AG08395 (cell line): ENCODE measurements at regions not wholly inside any gene's neighbourhood (a gene's known extent, or its start where the extent isn't known, plus 50 kb on each side); places are given as distances from the start of the nearest gene placed in this dataset.
"Not testable (repeated sequence)": the region's sequence is repeated elsewhere in the genome, so short reads cannot be mapped to it uniquely, and the experiment has no call there.

Experiments used
- DNase-seq: peaks from one replicate; pipeline ENCODE4 v3.0.0; 2012; ENCODE audit warnings: mixed read lengths, low spot score

DNA sequence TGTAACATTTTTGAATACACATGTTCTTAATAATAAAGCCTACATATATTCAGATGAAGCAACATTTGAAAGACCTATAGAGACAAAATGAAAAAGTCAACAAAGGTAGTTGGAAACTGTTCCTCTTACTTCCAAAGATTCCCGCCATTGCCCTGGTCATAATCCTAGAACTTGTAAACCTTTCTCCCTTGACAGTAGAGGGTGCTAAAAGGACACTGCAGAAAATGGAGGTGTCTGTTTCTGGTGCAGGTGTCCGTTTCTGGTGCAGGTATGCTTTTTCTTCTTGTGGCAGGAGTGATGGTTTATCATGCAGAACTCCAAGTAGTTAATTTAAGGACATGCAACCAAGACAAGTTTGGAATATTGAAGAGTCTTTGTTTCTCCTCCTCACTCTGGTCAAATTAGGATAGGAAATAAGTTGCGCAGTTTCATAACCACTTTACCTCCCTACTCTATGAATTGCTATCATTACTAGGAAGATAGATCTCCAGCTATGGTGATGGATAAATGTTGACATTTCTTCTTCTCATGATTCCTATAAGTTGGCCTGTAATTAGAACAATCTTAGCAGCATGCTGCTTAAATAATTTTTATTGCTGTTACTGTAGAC lies 56.0 kb upstream of the FAM174A start:
- no peak for DNase-seq

DNA sequence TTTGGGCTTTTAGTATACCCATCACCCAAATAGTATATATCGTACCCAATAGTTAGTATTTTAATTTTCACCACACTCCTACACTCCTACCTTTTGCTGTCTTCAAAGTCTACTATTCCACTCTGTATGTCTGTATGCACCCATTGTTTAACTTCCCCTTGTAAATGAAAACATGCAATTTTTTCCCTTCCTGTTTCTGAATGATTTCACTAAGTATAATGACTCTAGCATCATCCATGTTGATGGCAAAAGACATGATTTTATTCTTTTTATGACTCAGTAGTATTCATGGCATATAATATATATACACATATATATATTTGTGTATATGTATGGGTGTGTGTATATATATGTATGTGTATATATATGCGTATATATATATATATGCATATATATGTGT lies 63.1 kb upstream of the FAM174A start:
- no peak for DNase-seq

DNA sequence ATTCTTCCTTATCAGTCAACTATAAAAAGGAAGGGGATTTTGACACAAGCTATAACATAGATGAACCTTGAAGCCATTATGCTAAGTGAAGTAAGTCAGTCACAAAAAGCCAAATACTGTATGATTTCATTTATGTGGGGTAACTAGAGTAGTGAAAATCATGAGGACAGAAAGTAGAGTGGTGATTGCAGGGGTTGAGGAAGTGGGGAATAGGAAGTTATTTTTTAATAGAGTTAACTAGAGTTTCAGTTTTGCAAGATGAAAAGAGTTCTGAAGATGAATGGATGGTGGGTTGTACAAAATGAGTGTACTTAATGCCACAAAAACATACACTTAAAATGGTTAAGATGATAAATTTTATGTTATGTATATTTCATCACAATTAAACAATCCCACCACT lies 65.4 kb upstream of the FAM174A start:
- no peak for DNase-seq

DNA sequence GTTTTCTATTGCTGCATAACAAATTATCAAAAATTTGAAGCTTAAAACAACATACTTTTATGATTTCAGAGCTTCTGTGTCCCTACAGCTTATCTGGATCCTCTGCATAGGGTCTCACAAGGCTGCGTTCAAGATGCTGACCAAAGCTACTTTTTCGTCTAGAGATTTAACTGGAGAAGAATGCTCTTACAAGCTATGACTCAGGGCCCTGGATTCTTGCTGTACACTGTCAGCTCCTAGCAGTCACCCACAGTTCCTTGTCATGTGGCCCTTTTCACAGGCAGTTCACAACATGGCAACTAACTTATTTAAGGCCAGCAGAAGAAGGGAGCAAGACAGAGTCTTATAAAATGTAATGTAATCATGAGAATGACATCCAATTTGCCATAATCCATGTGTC lies 70.8 kb upstream of the FAM174A start:
- peak; percentile 2 for DNase-seq

DNA sequence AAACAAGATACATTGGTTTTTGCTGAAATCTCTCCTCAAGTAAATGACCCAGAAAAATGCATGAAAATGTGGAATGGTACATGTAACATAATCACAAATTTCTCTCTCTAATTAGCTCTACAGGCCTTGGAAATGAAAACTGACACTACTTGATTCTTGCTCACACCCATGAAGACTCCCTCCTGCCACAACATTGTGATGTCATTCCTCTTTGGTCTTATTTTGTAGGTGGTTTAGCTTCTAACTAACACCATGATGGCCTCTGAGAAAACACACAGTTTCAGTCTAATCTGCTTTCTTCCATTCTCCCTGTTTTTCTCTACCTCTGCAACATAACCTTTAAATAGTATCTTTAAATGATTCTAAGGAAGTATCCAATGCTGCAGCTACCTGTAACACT lies 78.6 kb upstream of the FAM174A start:
- no peak for DNase-seq

DNA sequence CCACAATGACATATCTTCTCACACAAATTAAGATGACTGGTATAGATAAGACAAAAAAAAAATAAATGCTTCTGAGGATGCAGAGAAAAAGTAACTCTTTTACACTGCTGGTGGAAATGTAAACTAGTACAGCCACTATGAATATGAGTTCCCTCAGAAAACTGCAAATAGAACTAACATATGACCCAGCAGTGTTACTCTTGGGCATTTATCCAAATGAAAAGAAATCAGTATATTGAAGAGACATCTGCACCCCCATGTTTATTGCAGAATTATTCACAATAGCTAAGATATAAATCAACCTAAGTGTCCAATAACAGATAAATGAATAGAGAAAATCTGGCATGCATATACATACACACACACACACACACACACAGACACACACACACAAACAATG lies 83.0 kb upstream of the FAM174A start:
- no peak for DNase-seq

DNA sequence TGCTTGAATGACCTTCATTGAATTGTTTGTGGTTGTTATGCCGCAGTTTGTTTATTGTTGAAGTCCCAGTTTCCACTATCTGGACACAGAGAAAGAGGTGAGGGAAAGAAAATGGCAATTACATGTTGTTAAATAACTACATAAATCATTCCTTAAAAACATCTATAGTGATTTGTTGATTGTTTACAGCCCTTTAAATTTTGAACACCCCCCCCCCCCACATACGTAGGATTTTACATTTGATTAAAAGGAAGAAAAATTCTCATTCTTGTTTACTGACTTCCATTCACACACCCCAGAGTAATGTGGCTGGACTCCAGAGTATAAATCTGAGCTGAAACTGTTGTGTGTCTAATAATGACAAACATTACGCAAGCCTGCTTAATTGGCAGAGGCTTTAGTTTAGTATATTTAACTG lies 87.1 kb upstream of the FAM174A start:
- no peak for DNase-seq

DNA sequence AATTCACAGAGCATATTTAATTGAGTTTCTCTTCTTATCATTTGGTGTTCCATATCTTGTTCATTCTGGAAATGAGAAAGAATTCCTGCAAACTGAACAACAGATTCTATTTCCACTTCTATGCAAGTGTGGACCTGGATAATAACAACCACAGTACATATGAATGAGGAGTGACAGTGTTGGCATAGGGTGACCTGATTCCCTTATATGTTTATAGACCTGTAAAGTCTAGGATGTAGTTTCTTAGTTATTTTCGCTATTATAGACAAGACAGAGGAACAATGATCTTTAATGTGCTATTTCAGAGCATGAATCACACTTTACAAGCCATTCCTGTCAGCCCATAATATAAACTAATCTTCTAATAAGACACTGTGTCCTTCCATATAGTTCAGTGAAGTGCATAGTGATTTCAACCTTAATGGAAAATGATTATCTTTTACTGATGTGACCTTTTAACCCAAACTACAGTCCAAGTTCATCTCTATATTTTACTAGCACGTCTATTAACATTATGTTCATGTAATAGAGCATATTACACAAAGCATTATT lies 88.2 kb upstream of the FAM174A start:
- DNase-seq = no peak

DNA sequence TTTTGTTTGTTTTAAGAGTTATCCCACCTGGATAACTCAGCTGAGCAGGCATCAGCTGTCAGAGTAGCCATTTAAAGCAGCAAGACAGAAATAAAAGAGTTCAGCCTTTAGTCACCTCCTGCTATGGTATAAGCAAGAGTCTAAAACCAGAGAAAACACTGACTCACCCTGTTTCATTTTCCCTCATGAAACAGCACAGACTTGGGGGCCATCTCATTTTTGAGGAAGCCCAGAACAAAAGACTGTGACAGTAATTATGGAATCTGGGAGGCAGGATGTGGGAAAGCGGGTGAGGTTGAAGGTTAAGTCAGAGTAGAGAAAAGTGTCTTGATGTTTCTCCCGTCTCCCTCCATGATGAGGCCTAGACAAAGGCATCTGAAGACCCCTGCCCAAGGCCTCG lies 90.2 kb upstream of the FAM174A start:
- no peak for DNase-seq

DNA sequence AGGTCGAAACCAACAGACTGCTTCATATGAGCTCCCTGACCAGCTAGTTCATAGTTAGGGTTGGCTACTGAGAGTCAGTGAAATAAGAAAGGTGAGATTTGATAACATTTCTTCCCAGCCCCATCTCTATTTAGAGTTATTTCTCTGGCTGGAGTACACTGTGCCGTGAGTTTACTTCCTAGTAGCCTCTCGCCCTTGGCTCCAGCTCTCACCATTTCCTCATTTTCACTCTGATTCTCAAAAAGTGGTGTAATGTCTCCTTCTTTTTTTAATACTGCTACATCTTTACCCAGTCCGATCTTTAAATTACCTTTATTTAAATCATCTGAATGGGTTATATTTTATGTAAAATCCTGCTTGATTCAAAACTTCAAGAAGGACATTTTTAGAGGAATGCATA lies 100.4 kb upstream of the FAM174A start:
- no peak for DNase-seq

DNA sequence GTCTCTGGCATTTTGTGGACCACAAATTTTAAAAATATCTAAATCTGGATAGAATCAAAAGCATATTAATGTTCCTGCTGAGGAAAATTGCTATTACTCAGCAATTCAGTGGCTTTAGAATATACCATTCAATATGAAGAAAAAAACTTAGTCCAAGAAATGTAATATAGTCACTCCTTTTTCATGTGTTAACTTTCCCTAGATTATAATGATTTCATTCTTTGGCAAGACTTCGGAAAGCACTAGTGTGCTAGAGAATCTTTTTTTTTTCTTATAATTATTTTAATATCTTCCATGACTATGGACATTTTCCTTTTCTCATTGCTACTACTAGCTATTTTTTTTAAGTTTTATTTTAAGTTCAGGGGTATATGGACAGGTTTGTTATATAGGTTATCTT lies 102.4 kb upstream of the FAM174A start:
- DNase-seq = no peak

DNA sequence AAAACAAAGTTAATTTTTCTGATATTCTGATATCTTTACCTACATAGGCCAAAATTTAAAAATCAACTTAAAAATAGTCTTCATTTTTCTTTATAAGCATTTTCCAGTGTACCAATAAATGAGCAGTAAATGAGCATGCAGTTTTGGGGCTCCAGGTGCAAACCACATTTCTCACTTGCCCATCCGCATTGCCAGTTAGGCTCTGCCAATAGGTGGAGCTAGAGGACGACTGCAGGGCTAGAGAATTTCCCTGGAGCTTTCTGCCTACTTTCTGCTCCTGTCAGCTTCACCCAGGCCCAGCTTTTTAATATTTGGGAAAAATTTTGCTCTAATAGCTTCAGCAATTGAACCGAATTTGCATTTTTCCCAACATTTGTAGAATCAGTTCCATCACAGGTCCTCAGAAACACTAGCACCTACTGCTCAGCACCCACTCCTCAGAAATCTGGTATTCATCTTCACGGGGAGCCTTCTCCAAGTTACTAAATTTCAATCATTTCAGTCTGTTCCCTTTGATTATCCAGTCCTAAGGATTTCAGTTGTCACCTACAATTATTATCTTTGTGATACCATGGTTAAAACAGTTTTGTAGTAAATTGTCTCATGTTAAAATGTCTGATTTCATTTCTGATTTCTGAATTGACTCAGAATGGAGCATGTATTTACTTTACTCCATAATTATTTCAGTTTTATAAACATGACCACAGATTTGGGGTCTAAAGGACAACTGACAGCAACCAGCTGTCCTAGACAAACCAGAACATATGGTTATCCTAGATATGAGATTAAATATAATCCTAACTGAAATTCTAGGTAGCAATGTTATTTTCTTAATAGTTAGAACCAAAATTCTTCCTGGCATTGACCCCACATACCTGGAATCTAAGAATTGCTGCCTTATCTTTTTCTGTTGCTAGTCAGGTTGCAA lies 104.6 kb upstream of the FAM174A start:
- peak; percentile 24 for DNase-seq

DNA sequence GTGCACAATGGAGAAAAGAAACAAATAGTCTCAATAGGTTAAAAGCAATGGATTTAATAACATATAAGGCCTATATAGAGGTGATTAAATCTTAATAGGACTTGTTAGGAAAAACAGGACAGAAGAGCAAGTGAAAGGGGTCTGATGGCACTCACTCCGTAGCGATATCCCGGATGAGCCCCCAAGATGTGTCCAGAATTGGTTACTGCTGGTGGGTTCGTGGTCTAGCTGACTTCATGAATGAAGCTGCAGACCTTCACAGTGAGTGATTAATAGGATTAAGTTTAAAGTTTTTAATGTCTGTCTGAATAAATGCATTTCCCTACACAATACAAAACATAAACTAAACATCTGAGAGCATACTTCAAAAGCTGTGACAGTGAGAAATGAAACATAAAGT lies 110.4 kb upstream of the FAM174A start:
- no peak for DNase-seq

DNA sequence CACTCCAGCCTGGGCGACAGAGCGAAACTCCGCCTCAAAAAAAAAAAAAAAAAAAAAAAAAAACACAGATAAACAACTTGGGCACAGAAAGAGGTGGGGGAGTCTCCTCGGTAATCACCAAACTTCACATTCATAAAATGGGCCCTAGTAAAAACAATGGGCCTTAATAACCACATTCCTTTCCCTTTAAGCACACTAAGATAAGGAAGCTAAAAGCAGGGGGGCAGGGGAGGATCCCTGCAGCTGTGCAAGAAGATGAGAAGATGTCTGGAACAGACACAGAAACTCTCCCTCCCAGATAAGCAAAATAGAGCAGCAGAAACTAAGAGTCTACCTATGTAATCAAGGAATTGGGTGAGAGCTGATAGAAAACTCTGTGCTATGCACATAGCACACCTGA lies 111.2 kb upstream of the FAM174A start:
- DNase-seq = no peak

DNA sequence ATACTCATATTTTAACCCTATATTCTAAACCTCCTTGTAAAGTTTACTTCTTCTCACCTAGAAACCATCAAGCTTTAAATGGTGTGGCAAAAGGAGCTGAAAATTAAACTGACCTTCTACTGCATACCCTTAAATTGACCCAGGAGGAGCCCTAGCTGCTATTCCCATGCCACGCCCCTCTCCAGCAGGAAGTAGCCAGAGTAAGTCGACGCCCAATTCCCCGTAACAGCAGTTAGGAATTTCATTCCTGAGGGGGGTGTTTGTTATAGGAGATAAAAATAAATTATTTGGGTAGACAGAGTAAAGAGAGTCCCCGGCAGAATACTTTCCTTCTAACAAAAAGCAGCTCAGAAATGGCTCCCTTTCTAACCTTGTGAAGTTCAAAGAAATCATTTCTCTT lies 111.8 kb upstream of the FAM174A start:
- DNase-seq = no peak

DNA sequence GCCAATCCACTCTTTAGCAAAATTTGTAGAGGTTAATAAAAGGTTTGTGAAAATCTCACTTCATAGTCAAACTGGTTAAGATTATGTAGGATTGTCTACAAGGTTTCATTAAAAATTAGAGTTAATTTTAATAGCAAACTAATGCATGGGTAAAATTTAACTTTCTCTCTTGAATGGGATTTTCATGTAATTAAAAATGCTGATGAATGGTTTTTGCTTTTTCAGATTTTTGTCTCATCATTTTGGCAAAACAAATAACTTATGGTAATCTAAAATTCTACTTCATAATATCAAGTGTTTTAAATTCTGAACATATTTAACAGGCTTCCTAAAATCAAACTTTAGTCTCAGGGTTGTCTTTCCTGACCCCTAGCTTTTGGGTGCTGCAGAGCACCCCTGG lies 113.8 kb upstream of the FAM174A start:
- DNase-seq = no peak

DNA sequence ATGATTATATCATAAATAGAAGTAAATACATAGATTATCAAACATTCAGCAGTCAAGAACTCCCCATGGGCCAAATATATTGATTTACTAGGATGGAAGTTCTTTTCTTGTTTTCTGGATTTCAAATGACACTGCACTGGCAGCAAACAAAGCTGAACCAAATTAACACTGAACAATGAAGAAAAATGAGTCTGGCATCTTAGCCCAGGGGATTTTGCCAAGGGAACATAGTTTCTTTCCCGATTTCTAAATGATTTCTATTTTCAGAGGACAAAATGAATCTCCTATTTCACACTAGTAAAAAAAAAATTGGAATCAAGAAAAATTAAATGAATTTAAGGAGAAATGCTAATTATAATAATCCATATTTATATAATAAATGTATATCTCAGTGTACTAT lies 116.9 kb upstream of the FAM174A start:
- DNase-seq = no peak

DNA sequence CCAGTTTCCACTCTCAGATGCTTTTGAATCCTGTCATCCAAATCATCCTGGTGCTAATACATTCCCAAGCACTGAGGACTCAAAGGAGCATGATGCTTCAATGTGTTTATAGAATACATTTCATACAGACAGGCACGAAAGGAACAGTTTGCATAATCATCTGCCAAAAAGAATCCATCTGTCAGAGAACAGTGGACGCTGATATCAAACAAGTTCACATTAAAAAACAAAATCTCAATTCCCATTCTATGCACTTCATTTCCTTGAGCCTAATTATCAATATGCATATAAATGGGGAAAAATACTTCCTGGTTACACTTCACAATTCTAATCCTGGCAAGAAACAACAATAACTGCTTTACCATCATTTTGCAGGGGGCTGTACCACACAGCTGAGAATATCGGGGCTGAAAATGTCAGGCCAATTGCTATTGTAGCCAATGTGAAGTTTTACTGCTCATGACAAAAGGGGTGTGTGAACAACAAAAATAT lies 125.5 kb upstream of the FAM174A start:
- DNase-seq = no peak

DNA sequence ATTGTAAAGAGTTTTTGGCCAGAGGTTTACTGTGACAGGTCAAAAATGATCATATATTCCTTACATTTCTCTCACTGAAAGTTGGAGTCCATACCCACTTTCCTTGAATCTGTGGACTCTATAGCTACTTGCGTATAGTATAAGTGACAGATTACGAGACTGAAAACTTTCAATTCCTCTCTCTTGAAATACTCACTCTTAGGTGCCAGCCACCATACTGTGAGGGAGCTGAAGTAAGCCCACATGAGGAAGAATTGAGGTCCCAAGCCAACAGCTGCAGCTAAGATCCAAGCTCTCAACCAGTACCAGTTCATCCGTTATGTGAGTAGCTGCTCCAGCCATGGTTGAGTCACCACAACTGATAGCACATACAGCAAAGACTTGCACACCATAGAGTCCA lies 128.1 kb upstream of the FAM174A start:
- no peak for DNase-seq

DNA sequence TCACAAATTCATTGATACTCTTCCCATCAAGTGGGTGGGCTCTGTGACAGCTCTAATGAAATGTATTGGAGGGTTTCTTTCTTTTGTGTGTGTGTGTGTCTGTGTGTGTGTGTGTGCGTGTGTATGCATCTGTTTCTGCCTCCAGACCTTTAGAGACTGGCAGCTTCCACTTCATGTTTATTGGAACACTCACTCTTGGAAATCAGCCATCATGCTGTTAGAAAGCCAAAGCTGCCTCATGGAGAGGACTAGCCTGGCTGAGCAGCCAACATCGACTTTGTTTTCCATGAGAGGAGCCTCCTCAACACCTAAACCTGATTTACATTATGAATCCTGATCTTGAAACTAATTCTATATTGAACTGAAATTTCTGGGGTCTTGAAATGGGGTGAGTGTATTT lies 128.5 kb upstream of the FAM174A start:
- no peak for DNase-seq

DNA sequence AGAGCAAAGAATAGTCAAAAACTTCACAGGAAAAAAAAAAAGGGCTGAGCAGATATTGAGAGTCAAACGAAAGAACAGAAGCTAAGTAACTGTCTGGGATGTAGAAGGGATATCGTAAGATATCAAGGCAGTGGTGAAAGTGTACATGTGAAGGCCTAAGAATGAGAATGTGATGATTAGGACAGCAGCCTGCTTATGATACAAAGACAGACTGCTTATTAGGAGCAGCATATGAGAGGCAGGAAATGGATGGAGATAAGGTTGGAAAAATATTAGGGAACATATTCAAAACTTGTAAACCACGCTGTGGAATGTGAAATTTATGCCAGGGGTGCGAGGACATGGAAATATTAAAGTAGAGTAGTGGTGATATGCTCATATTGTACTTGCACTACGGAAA lies 133.1 kb upstream of the FAM174A start:
- no peak for DNase-seq

DNA sequence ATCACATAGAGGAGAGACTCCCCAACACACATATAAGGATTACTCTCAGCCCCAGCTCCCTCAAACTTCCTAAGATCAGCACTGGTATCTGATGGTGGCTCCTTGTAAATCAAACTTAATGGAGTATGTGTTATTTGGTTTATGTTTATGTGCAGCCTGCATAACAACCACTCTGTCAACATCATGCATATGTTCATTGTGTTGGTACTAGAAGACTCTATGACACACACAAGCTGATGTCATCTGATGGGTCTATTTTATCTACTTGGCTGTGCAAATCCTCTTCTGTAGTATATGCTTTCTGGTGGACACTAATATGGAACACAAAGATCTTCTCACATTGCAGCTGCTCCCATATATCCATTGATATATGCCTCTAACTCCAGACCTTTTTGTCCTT lies 134.0 kb upstream of the FAM174A start:
- DNase-seq = no peak

DNA sequence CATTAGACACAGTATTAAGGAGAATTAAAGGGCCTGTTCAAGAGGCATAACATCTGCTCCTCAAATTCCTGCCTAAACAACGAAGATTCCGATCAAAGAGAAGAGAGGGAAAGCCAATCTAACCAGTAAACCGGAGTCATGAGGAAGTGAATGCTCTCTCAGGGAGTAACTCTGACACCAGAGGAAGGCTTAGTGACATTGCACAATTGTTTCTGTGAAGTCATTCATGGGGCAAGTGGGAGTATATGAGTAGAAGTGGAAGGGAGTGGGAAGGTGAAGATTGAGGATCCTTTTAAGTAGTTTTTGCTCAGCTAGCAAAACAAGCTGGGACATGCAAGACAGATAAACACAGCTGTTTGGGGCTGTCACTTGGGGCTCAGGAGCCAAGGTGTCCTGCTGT lies 136.4 kb upstream of the FAM174A start:
- DNase-seq = not testable (repeated sequence)
